ENCODE measurements at regions not wholly inside any gene's neighbourhood (a gene's known extent, or its start where the extent isn't known, plus 50 kb on each side); places are given as distances from the start of the nearest gene placed in this dataset.

GRCh38 chr5:83405662-83406061, 65.9 kb upstream of the VCAN start:
- Histone ChIP-seq H3K56ac (replicated peaks; ENCODE audit: insufficient read length, low read depth, low read length) (no peak overlapping the region), H2BK20ac (ENCODE audit: low read length) (no peak overlapping the region), H2AK5ac (ENCODE audit: low read depth, low read length) (no peak overlapping the region), H3K23me2 (ENCODE audit: low read depth, low read length) (no peaks in the 10 kb centered on the region), H3K14ac (ENCODE audit: insufficient read length) (no peak overlapping the region), H2AFZ (ENCODE audit: low read length) (no peak overlapping the region), H3K27ac (ENCODE audit: low read depth, low read length) (no peak overlapping the region), H3K9ac (replicated peaks in 1 of 4; ENCODE audit: extremely low read depth in 1 of 4, low read depth in 3 of 4, low read length in 3 of 4) (no peak overlapping the region), H3K36me3 (ENCODE audit: control insufficient read depth in 2 of 4, insufficient read depth in 4 of 4, low read length in 3 of 4) (no peaks in the 10 kb centered on the region), H4K8ac (ENCODE audit: extremely low read depth, insufficient read depth, low read length) (no peak overlapping the region), H2BK15ac (ENCODE audit: low read length) (no peak overlapping the region), H3K4me3 (ENCODE audit: extremely low read depth in 1 of 4, insufficient read depth in 2 of 4, low read depth in 3 of 4, low read length in 4 of 4) (no peak overlapping the region), H3K18ac (ENCODE audit: extremely low read depth, low read length) (no peak overlapping the region), H3K4me2 (ENCODE audit: insufficient read depth in 1 of 2, low read depth in 2 of 2, low read length in 2 of 2) (no peak overlapping the region), H2BK5ac (ENCODE audit: low read depth, low read length) (no peak overlapping the region), H3K4me1 (replicated peaks in 1 of 4; ENCODE audit: control insufficient read depth in 3 of 4, insufficient read depth in 4 of 4, low read length in 3 of 4) (peaks cover 0 to 5% (median 1%) of the 10 kb centered on the region in 4 experiments; a peak in 2 of 7 replicates), H3K79me2 (ENCODE audit: control insufficient read depth in 1 of 2, insufficient read depth in 2 of 2, low read length in 2 of 2) (no peaks in the 10 kb centered on the region), H2BK12ac (ENCODE audit: low read depth, low read length) (no peak overlapping the region), H2BK120ac (replicated peaks; ENCODE audit: low read depth, low read length) (no peak overlapping the region), H3K23ac (ENCODE audit: insufficient read length) (no peak overlapping the region), H4K20me1 (replicated peaks in 1 of 2; ENCODE audit: control insufficient read depth in 1 of 2, insufficient read depth in 2 of 2, low read length in 2 of 2) (no peaks in the 10 kb centered on the region), H3K4ac (replicated peaks; ENCODE audit: insufficient read length, low read depth, low read length) (no peak overlapping the region), H4K5ac (ENCODE audit: insufficient read length, low read depth, low read length) (no peak overlapping the region), H3K9me3 (ENCODE audit: insufficient read depth in 2 of 2, low read depth in 1 of 2, low read length in 1 of 2) (no peaks in the 10 kb centered on the region; a peak in 1 of 4 replicates), H3K79me1 (ENCODE audit: low read depth, low read length) (no peaks in the 10 kb centered on the region), H4K91ac (replicated peaks; ENCODE audit: insufficient read length, low read length) (no peak overlapping the region), H3K27me3 (replicated peaks in 1 of 4; ENCODE audit: control insufficient read depth in 3 of 4, extremely low read depth in 1 of 4, insufficient read depth in 3 of 4, low read length in 3 of 4) (no peaks in the 10 kb centered on the region)
- ChIA-PET POLR2A (ENCODE audit: partially characterized antibody) (no interaction called here), CTCF (ENCODE audit: partially characterized antibody) (interaction anchor here (0.7 to 1.9 kb wide), 3 partner anchors 18 to 158 kb away, joined by 3 to 5 read pairs (median 3); no protein-coding TSS in a partner anchor)
- FAIRE-seq (no peak), DNase-seq (ENCODE audit: low read depth in 1 of 2, low spot score in 2 of 2) (no peak)
- 89% methylated on average over 3 of the region's 3 CpGs; no CpG with 5 or more reads in 1 of the 2 experiments for WGBS, 2 experiments (ENCODE audit: extremely low coverage in 1 of 2, insufficient coverage in 1 of 2, insufficient read length in 1 of 2, insufficient replicate concordance in 2 of 2, low coverage in 1 of 2, low lambda C conversion rate in 2 of 2, missing lambda C conversion rate in 1 of 2)
- TF ChIP-seq POLR2A (IDR thresholded peaks at IDR 0.05; ENCODE audit: control extremely low read depth in 1 of 2, low read depth in 2 of 2, low read length in 2 of 2), result no peak
- no peak for TF ChIP-seq JUND (IDR thresholded peaks at IDR 0.05; ENCODE audit: low read length)
- no peak for TF ChIP-seq BRCA1 (IDR thresholded peaks at IDR 0.05; ENCODE audit: low read depth, low read length)
- no peak for TF ChIP-seq TBP (IDR thresholded peaks at IDR 0.05; ENCODE audit: low read depth, low read length)
- no peak for TF ChIP-seq SIN3A (conservative IDR thresholded peaks at IDR 0.05 in 1 of 2, IDR thresholded peaks at IDR 0.05 in 1 of 2; ENCODE audit: low read depth in 1 of 2, low read length in 2 of 2)
